ENCODE measurements at regions not wholly inside any gene's neighbourhood (a gene's known extent, or its start where the extent isn't known, plus 50 kb on each side); places are given as distances from the start of the nearest gene placed in this dataset.

DNA sequence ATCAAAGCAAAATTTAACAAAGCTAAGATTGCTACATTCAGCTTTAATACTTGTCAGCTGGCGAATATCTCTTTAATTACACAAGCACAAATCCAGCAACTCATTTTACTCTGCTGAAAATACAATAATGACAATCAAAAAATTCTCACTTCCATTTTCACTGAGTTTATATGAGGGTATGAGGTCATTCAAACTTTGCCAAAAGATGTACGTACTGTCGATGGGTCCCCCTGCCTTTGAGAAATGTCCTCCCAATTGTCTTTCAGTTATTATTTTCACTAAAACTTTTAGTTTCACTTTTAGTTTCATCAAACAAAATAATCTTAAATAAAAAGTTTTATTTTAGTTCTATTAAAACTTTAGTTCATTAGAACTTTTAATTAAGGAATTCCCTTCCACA lies 159.5 kb upstream of the WDR11 start:
- ATAC-seq = peak; percentile 33; the same call in 1 of the 3 replicates
- Histone ChIP-seq H3K9me3 (replicated peaks; ENCODE audit: control insufficient read depth, insufficient read depth, low read length) (no peaks in the 10 kb centered on the region), H3K9ac (ENCODE audit: control insufficient read depth, insufficient read depth, low read length) (no peak overlapping the region), H3K27me3 (replicated peaks in 1 of 2; ENCODE audit: control insufficient read depth in 2 of 2, insufficient read depth in 2 of 2, low read length in 1 of 2) (no peaks in the 10 kb centered on the region), H3K79me2 (ENCODE audit: control insufficient read depth, insufficient read depth, low read length) (no peaks in the 10 kb centered on the region), H2AFZ (ENCODE audit: control insufficient read depth, low read depth, low read length) (no peak overlapping the region), H4K20me1 (ENCODE audit: control insufficient read depth, insufficient read depth) (no peaks in the 10 kb centered on the region), H3K27ac (ENCODE audit: control insufficient read depth, insufficient read depth) (no peak overlapping the region), H3K4me3 (no peak overlapping the region), H3K36me3 (ENCODE audit: control insufficient read depth in 2 of 2, insufficient read depth in 2 of 2, low read length in 1 of 2) (no peaks in the 10 kb centered on the region), H3K4me2 (ENCODE audit: control insufficient read depth, insufficient read depth) (no peak overlapping the region), H3K4me1 (ENCODE audit: control insufficient read depth, insufficient read depth, low read length) (no peaks in the 10 kb centered on the region)
- ChIA-PET RAD21 (ENCODE audit: unreplicated experiment) (no interaction called here), POLR2A (no interaction called here), CTCF (no interaction called here), SMC1A (ENCODE audit: uncharacterized antibody, unreplicated experiment) (no interaction called here)
- TF ChIP-seq ATF7 (IDR thresholded peaks at IDR 0.05; ENCODE audit: low read depth) (peak; percentile 47; the same call in 1 of the 2 replicates), EGR1 (IDR thresholded peaks at IDR 0.05; ENCODE audit: borderline replicate concordance in 1 of 2, low read depth in 2 of 2, low read length in 2 of 2) (no peak)
- in situ Hi-C loops (cut with MboI) (no loop called here), intact Hi-C loops (cut with micrococcal nuclease; ENCODE audit: unreplicated experiment) (no loop called here)
- no TSS peak for BruUV-seq (replicated peaks)
- no peak for DNase-seq (ENCODE audit: low read depth, low spot score)
- no peak for FAIRE-seq
- WGBS (ENCODE audit: insufficient coverage, insufficient replicate concordance, low lambda C conversion rate, missing lambda C conversion rate) = 56% methylated on average over 3 of the region's 3 CpGs

DNA sequence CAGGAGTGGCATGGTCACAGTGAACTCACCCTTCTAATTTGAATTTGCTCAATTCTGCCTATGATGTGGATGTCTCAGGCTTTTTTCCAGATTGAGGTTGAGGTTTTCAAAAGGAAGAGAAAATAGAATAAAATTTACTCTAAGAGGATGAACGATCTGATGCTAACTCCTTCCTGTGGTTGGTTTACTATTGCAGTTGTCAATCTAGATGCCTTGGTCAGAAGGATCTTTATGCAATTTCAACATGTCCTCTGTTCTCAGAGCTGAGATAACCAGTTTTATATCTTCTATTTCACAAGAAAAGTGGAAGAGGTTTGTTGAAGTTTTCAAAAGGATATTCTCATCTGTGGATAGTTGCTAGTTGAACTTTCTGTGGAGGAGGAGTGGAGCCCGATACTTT lies 150.7 kb upstream of the WDR11 start:
- H3K27ac ChIP-seq (ENCODE audit: control insufficient read depth, insufficient read depth) = no peak overlapping the region
- no peaks in the 10 kb centered on the region for H3K36me3 ChIP-seq (ENCODE audit: control insufficient read depth in 2 of 2, insufficient read depth in 2 of 2, low read length in 1 of 2)
- no peak for FAIRE-seq
- H3K4me1 ChIP-seq (ENCODE audit: control insufficient read depth, insufficient read depth, low read length) = no peaks in the 10 kb centered on the region
- no peak overlapping the region for H3K4me2 ChIP-seq (ENCODE audit: control insufficient read depth, insufficient read depth)
- in situ Hi-C loops (cut with MboI) = no loop called here
- POLR2A ChIA-PET = no interaction called here
- WGBS (ENCODE audit: insufficient coverage, insufficient replicate concordance, low lambda C conversion rate, missing lambda C conversion rate) = 0% methylated on average over 2 of the region's 2 CpGs
- SMC1A ChIA-PET (ENCODE audit: uncharacterized antibody, unreplicated experiment) = no interaction called here
- H4K20me1 ChIP-seq (ENCODE audit: control insufficient read depth, insufficient read depth) = no peaks in the 10 kb centered on the region; the same call in 1 of the 2 replicates
- intact Hi-C loops (cut with micrococcal nuclease; ENCODE audit: unreplicated experiment) = no loop called here
- no peak for ATAC-seq
- no peak overlapping the region for H3K9ac ChIP-seq (ENCODE audit: control insufficient read depth, insufficient read depth, low read length)
- no TSS peak for BruUV-seq (replicated peaks)
- no peak overlapping the region for H3K4me3 ChIP-seq
- DNase-seq (ENCODE audit: low read depth, low spot score) = no peak
- CTCF ChIA-PET = no interaction called here
- H3K27me3 ChIP-seq (replicated peaks in 1 of 2; ENCODE audit: control insufficient read depth in 2 of 2, insufficient read depth in 2 of 2, low read length in 1 of 2) = no peaks in the 10 kb centered on the region
- RAD21 ChIA-PET (ENCODE audit: unreplicated experiment) = interaction anchor here (0.6 kb wide), 1 partner anchor 1558 kb away, joined by 3 read pairs; no protein-coding TSS in a partner anchor
- H3K79me2 ChIP-seq (ENCODE audit: control insufficient read depth, insufficient read depth, low read length) = no peaks in the 10 kb centered on the region
- H2AFZ ChIP-seq (ENCODE audit: control insufficient read depth, low read depth, low read length) = no peak overlapping the region
- TF ChIP-seq TCF3 (IDR thresholded peaks at IDR 0.05; ENCODE audit: borderline replicate concordance, insufficient read depth, low read depth, low read length) (no peak), KDM1A (IDR thresholded peaks at IDR 0.05; ENCODE audit: borderline replicate concordance) (no peak), HDGF (IDR thresholded peaks at IDR 0.05) (no peak), ZNF622 (IDR thresholded peaks at IDR 0.05) (no peak), NFIC (IDR thresholded peaks at IDR 0.05; ENCODE audit: low read depth, low read length) (no peak)
- no peaks in the 10 kb centered on the region; the same call in 2 of the 3 replicates for H3K9me3 ChIP-seq (replicated peaks; ENCODE audit: control insufficient read depth, insufficient read depth, low read length)

Measured in GM12878 (cell line).